ENCODE measurements at regions not wholly inside any gene's neighbourhood (a gene's known extent, or its start where the extent isn't known, plus 50 kb on each side); places are given as distances from the start of the nearest gene placed in this dataset.

DNA sequence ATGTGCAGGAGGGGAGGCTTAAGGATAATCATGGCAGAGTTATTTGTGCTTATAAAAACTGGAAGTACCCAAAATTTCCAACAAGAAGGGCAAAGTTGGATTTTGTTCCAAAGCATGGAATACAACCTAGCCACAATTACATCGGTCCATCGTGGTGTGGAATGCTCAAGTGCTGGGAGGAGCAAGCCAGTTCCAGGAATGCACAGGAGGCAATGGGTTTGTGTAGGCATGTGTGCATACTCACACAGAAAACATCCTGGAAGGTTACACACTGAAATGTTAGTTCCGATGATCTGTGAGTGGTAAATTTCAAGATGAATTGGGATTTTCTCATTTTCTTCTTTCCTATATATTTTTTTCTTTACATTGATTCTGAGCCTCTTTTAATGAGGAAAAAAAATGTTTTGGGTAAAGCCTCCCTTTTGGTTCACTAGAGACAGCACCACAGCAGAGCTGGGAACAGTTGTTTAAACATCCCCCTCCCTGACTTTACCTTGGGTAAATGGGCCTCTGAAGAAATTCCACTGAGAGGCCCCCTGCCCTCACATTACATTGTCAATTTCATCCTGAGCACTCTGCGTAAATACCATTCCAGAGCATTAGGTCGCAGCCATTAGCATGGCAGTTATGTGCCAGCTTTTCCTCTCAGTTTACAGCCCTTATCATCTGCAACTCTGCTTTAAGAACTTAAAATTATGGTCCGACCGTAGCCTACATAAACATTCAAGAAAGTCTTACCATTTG lies 122.0 kb downstream of the UQCRFS1 start:
- TF ChIP-seq CTCF (IDR thresholded peaks at IDR 0.05 in 8 of 11, conservative IDR thresholded peaks at IDR 0.05 in 3 of 11) (no peak), POLR2AphosphoS5 (IDR thresholded peaks at IDR 0.05) (no peak), POLR2A (IDR thresholded peaks at IDR 0.05) (no peak)

All from spleen (tissue), 7 donors.